KMS-11 (cell line): ENCODE measurements at regions not wholly inside any gene's neighbourhood (a gene's known extent, or its start where the extent isn't known, plus 50 kb on each side); places are given as distances from the start of the nearest gene placed in this dataset.
"Not testable (repeated sequence)": the region's sequence is repeated elsewhere in the genome, so short reads cannot be mapped to it uniquely, and the experiment has no call there.

ENCODE experiments used
- H2AFZ ChIP-seq: fragments of 200-600 bp; sonication (generic); 2 replicates; pipeline ENCODE4 v1.6.1; 2016; ENCODE audit warnings: antibody characterized with exemption, mixed run types, low read depth
- H3K27ac ChIP-seq: fragments of 200-600 bp; sonication (generic); 2 replicates; pipeline ENCODE4 v1.6.1; 2016; ENCODE audit warnings: mild to moderate bottlenecking, mixed run types
- H3K27me3 ChIP-seq: fragments of 200-600 bp; sonication (generic); 2 replicates; pipeline ENCODE4 v1.6.1; 2017; ENCODE audit warnings: mild to moderate bottlenecking, low read depth, mixed run types, moderate library complexity; ENCODE audit not compliant: insufficient read depth
- H3K36me3 ChIP-seq: fragments of 200-600 bp; sonication (generic); 2 replicates; pipeline ENCODE4 v1.6.1; 2017; ENCODE audit warnings: mild to moderate bottlenecking, mixed run types; ENCODE audit not compliant: insufficient read depth
- H3K4me1 ChIP-seq: fragments of 200-600 bp; sonication (generic); 2 replicates; pipeline ENCODE4 v1.6.1; 2016; ENCODE audit warnings: mild to moderate bottlenecking, low read depth, mixed run types; ENCODE audit not compliant: poor library complexity, severe bottlenecking
- H3K4me2 ChIP-seq: fragments of 200-600 bp; sonication (generic); 2 replicates; pipeline ENCODE4 v1.7.0; 2016; ENCODE audit warnings: mild to moderate bottlenecking, mixed run types
- H3K4me3 ChIP-seq: fragments of 200-600 bp; sonication (generic); IDR thresholded peaks from 2 replicates; pipeline ENCODE4 v1.6.1; 2017; ENCODE audit warnings: low read depth, low read length, mixed read lengths; ENCODE audit not compliant: insufficient read depth
- H3K79me2 ChIP-seq: fragments of 200-600 bp; sonication (generic); 2 replicates; pipeline ENCODE4 v1.6.1; 2016; ENCODE audit warnings: low read depth, mixed run types; ENCODE audit not compliant: insufficient read depth
- H3K9ac ChIP-seq: fragments of 200-600 bp; sonication (generic); 2 replicates; pipeline ENCODE4 v1.6.1; 2016; ENCODE audit warnings: mild to moderate bottlenecking, mixed run types
- H4K20me1 ChIP-seq: fragments of 200-600 bp; sonication (generic); 2 replicates; pipeline ENCODE4 v1.6.1; 2016; ENCODE audit warnings: mild to moderate bottlenecking, mixed run types; ENCODE audit not compliant: insufficient read depth
- TF ChIP-seq, protein P1 (sequence below): fragments of 200-600 bp; sonication (generic); conservative IDR thresholded peaks from 2 replicates; pipeline ENCODE4 v1.6.1; 2017; ENCODE audit warnings: low read depth, mild to moderate bottlenecking, antibody characterized with exemption, low read length, moderate library complexity, mixed read lengths

DNA sequence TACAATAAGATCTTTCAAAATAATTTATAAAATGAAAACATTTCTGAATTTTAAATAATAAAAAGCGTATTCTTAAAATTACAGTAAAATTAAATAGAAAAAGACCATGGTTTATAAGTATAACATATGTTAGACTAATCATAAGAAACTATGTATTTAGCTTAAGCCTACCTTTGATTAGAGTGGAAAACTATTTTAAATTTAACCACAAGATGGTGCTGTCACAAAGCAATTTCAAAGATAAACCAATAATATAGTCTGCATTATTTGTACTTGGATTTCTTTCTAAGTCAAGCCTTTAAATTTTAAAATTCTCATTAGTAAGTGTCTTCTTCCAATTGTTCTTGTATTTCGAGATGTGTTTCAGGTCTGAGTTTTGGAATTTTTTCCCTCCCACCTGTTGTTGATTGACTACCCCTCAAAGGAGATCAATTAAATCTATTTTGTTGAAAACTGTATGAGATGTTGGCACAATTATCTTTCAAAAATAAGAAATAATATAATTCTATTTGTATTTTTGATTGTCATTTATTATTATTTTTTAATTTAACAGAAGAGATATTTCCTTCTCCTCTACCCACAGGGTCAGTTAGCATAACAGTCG lies 459.8 kb downstream of the KCNT2 start:
- no peaks in the 10 kb centered on the region for H3K27me3 ChIP-seq
- H3K27ac ChIP-seq = no peak overlapping the region
- 0 out of 2 replicates have a peak, but pooled peaks cover 5% of the 10 kb centered on the region for H3K36me3 ChIP-seq
- no peak overlapping the region for H2AFZ ChIP-seq
- no peaks in the 10 kb centered on the region for H3K4me1 ChIP-seq
- H3K9ac ChIP-seq = no peak overlapping the region
- H4K20me1 ChIP-seq = no peaks in the 10 kb centered on the region
- no peak overlapping the region for H3K4me2 ChIP-seq
- H3K4me3 ChIP-seq = no peak overlapping the region
- H3K79me2 ChIP-seq = no peaks in the 10 kb centered on the region
- TF ChIP-seq, protein P1, sequence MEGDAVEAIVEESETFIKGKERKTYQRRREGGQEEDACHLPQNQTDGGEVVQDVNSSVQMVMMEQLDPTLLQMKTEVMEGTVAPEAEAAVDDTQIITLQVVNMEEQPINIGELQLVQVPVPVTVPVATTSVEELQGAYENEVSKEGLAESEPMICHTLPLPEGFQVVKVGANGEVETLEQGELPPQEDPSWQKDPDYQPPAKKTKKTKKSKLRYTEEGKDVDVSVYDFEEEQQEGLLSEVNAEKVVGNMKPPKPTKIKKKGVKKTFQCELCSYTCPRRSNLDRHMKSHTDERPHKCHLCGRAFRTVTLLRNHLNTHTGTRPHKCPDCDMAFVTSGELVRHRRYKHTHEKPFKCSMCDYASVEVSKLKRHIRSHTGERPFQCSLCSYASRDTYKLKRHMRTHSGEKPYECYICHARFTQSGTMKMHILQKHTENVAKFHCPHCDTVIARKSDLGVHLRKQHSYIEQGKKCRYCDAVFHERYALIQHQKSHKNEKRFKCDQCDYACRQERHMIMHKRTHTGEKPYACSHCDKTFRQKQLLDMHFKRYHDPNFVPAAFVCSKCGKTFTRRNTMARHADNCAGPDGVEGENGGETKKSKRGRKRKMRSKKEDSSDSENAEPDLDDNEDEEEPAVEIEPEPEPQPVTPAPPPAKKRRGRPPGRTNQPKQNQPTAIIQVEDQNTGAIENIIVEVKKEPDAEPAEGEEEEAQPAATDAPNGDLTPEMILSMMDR = peak; percentile 82

DNA sequence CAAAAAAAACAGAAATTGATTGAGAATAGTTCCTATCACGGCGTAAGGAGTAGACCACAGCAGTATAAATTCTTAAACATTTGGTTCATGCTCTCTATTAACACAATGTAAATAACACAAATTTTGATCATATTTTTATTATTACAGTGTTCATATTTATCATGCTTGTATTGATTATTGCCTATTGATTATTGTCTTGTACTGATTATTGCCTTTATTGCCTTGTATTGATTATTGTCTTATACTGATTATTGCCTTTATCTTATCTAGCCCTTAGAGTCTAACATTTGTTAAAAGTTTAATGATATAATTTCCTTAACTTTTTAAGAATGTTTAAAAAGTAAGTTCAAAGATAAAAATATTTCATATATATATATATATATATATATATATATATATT lies 460.7 kb downstream of the KCNT2 start:
- no peak overlapping the region for H3K4me2 ChIP-seq
- no peaks in the 10 kb centered on the region for H3K4me1 ChIP-seq
- H3K27ac ChIP-seq = no peak overlapping the region
- H3K27me3 ChIP-seq = no peaks in the 10 kb centered on the region
- H2AFZ ChIP-seq = no peak overlapping the region
- 0 out of 2 replicates have a peak, but pooled peaks cover 3% of the 10 kb centered on the region for H3K36me3 ChIP-seq
- no peaks in the 10 kb centered on the region for H4K20me1 ChIP-seq
- no peak overlapping the region for H3K9ac ChIP-seq
- no peak overlapping the region for H3K4me3 ChIP-seq
- no peaks in the 10 kb centered on the region for H3K79me2 ChIP-seq
- TF ChIP-seq, protein P1 = no peak

DNA sequence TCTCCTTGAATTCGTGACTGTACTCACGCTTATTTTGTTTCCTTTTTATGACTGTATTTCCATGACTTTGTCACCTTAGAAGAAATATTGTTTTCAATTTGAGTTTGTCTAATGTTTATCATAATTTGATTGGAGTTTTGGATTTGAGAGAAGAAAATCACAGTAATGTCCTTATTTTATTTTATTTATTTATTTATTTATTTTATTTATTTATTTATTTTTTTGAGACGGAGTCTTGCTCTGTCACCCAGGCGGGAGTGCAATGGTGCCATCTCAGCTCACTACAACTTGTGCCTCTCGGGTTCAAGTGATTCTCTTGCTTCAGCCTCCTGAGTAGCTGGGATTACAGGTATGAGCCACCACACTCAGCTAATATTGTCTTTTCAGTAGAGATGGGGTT lies 463.1 kb downstream of the KCNT2 start:
- not testable (repeated sequence) for H3K79me2 ChIP-seq, H4K20me1 ChIP-seq, H3K9ac ChIP-seq, H3K36me3 ChIP-seq, H3K4me3 ChIP-seq, H3K4me1 ChIP-seq, H3K4me2 ChIP-seq, H3K27me3 ChIP-seq, H3K27ac ChIP-seq, H2AFZ ChIP-seq

DNA sequence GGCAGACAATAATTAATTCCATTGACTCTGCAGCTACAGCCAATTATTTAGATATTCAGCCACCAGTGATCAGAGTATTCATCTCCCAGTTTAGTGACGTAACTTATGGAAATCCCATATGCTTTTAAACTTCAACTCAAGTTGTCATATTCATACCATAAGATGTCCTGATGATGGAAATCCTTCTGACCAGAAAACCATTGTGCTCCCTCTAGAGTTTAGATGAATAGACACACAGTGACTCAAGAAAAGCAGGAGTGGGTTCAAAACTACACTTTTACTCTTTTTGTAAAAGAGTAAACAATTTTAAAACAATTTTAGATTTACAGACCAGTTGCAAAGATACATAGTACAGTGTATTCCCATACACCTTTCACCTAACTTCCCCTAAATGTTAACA lies 463.7 kb downstream of the KCNT2 start:
- no peak overlapping the region for H2AFZ ChIP-seq
- no peak overlapping the region for H3K27ac ChIP-seq
- no peak overlapping the region for H3K4me2 ChIP-seq
- no peaks in the 10 kb centered on the region for H3K4me1 ChIP-seq
- no peaks in the 10 kb centered on the region for H3K36me3 ChIP-seq
- H3K27me3 ChIP-seq = no peaks in the 10 kb centered on the region
- TF ChIP-seq, protein P1 = no peak
- no peak overlapping the region for H3K9ac ChIP-seq
- no peaks in the 10 kb centered on the region for H4K20me1 ChIP-seq
- no peak overlapping the region for H3K4me3 ChIP-seq
- H3K79me2 ChIP-seq = no peaks in the 10 kb centered on the region

DNA sequence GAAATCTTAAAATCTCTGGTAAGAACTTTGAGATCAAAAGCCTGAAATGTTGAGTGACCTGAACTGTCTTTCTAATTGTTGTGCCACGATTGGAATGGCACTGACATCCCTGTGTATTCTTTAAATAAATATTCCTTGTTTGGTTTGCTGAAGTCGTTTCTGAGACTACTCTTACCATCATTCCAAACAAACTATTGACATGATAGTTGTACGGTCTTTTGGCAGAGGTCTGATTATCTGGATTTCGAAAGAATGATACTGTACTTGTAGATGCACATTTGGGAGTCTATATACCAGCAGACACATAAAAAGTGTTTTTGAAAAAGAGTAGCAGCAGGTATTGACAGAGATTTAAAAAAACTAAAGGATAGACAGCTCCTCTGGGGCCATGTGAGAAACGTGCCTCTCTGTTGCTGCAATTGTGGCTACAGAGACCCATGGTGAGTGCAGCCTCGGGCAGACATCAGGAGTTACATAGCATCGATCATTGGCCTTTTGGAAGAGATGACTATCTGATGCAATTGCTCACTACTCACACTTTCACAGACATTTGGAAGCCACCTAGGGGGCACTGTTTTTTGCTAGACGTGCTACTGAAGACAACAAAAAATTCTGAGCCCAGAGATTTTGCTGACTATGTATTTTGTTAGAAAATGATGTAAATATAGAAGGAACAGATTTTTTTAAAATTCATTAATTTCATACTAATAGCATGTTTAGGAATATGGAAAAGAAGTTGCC lies 464.5 kb downstream of the KCNT2 start:
- no peak overlapping the region for H3K4me2 ChIP-seq
- H3K4me1 ChIP-seq = no peaks in the 10 kb centered on the region

More for the DNA sequence above, 464.5 kb downstream of the KCNT2 start:
- TF ChIP-seq, protein P1 = no peak
- Histone ChIP-seq H4K20me1 (no peaks in the 10 kb centered on the region), H3K4me3 (no peak overlapping the region), H3K79me2 (no peaks in the 10 kb centered on the region), H2AFZ (no peak overlapping the region), H3K27me3 (no peaks in the 10 kb centered on the region), H3K36me3 (no peaks in the 10 kb centered on the region), H3K9ac (no peak overlapping the region), H3K27ac (no peak overlapping the region)
